Upper lobe of right lung (tissue), 1 donor: ENCODE measurements at regions not wholly inside any gene's neighbourhood (a gene's known extent, or its start where the extent isn't known, plus 50 kb on each side); places are given as distances from the start of the nearest gene placed in this dataset.
"Not testable (repeated sequence)": the region's sequence is repeated elsewhere in the genome, so short reads cannot be mapped to it uniquely, and the experiment has no call there.

ENCODE experiments used
- ATAC-seq: fragments of 200-7000 bp; cut with Tn5 transposase; one replicate; pipeline ENCODE4 v1.9.1; 2020; ENCODE audit warnings: mild to moderate bottlenecking, moderate library complexity
- DNase-seq: peaks from one replicate; pipeline ENCODE4 v3.0.0-alpha.2; 2020
- H3K27ac ChIP-seq: fragments of 200-600 bp; one replicate; pipeline ENCODE4 v1.8.0; 2022
- H3K27me3 ChIP-seq: fragments of 200-600 bp; one replicate; pipeline ENCODE4 v1.8.0; 2022; ENCODE audit warnings: mild to moderate bottlenecking
- H3K36me3 ChIP-seq: fragments of 200-600 bp; one replicate; pipeline ENCODE4 v1.8.0; 2022
- H3K4me1 ChIP-seq: fragments of 200-600 bp; one replicate; pipeline ENCODE4 v1.8.0; 2022
- H3K4me3 ChIP-seq: fragments of 200-600 bp; one replicate; pipeline ENCODE4 v1.8.0; 2022; ENCODE audit warnings: mild to moderate bottlenecking
- H3K9me3 ChIP-seq: fragments of 200-600 bp; one replicate; pipeline ENCODE4 v1.8.0; 2022
- intact Hi-C: fragments of 100-400 bp; cut with DNase I; formaldehyde crosslinking; loops from one replicate; pipeline ENCODE4 v1.11.0; 2022
- TF ChIP-seq, protein P1 (sequence below): fragments of 200-600 bp; IDR thresholded peaks from one replicate; pipeline ENCODE4 v1.8.0; 2022; ENCODE audit warnings: antibody characterized with exemption
- donor health status: DM: no; HTN: yes; CAD: no; lungs with severe emphysema.

GRCh38 chr2:89766141-89766990 lies 1074.9 kb downstream of the RPIA start:
- H3K27ac ChIP-seq, H3K4me1 ChIP-seq, ATAC-seq, H3K9me3 ChIP-seq, H3K4me3 ChIP-seq, H3K36me3 ChIP-seq, intact Hi-C loops: not testable (repeated sequence)
- peak; percentile 64 for DNase-seq
- H3K27me3 ChIP-seq, result peaks cover 27% of the 10 kb centered on the region

DNA sequence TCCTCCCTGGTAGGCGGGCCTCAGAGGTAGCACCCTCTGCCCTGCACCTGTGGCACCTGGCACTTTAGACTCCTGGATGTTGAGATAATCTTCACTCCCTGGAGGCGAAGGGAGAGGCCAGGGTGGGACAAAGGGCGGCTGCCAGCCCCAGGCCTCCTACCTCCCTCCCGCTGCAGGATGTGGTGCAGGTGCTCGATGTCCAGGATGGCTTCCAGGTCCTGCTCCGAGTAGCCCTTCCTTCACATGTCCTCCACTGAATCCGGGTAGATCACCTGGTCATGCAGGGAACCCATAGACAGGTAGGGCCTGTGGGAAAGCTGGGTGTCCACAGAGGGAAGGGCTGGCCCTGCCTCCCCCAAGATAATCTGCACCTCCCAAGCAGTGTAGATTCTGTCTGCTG lies 1075.6 kb downstream of the RPIA start:
- intact Hi-C loops, ATAC-seq, H3K36me3 ChIP-seq, H3K4me3 ChIP-seq, H3K4me1 ChIP-seq, H3K27ac ChIP-seq, H3K9me3 ChIP-seq: not testable (repeated sequence)
- H3K27me3 ChIP-seq, result peaks cover 27% of the 10 kb centered on the region
- peak; percentile 62 for DNase-seq

- no peaks in the 10 kb centered on the region for H3K36me3 ChIP-seq
- no peaks in the 10 kb centered on the region for H3K4me1 ChIP-seq
- DNase-seq, result peak; percentile 64
- TF ChIP-seq, protein P1, sequence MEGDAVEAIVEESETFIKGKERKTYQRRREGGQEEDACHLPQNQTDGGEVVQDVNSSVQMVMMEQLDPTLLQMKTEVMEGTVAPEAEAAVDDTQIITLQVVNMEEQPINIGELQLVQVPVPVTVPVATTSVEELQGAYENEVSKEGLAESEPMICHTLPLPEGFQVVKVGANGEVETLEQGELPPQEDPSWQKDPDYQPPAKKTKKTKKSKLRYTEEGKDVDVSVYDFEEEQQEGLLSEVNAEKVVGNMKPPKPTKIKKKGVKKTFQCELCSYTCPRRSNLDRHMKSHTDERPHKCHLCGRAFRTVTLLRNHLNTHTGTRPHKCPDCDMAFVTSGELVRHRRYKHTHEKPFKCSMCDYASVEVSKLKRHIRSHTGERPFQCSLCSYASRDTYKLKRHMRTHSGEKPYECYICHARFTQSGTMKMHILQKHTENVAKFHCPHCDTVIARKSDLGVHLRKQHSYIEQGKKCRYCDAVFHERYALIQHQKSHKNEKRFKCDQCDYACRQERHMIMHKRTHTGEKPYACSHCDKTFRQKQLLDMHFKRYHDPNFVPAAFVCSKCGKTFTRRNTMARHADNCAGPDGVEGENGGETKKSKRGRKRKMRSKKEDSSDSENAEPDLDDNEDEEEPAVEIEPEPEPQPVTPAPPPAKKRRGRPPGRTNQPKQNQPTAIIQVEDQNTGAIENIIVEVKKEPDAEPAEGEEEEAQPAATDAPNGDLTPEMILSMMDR, result no peak
- H3K27ac ChIP-seq, result no peak overlapping the region
- peaks cover 27% of the 10 kb centered on the region for H3K27me3 ChIP-seq
- intact Hi-C loops, result no loop called here
- H3K4me3 ChIP-seq, result no peak overlapping the region
- ATAC-seq, result no peak
- peaks cover 8% of the 10 kb centered on the region for H3K9me3 ChIP-seq
Measured at GRCh38 chr2:89767572-89768435, 1076.3 kb downstream of the RPIA start.

GRCh38 chr2:89775885-89776284 lies 1084.4 kb downstream of the RPIA start:
- Histone ChIP-seq H3K4me1 (no peaks in the 10 kb centered on the region), H3K27me3 (no peaks in the 10 kb centered on the region), H3K4me3 (no peak overlapping the region), H3K36me3 (no peaks in the 10 kb centered on the region), H3K27ac (no peak overlapping the region), H3K9me3 (peaks cover 74% of the 10 kb centered on the region)
- intact Hi-C loops, result no loop called here
- TF ChIP-seq, protein P1, result no peak
- no peak for DNase-seq
- ATAC-seq, result no peak

GRCh38 chr2:89780318-89780717 lies 1088.8 kb downstream of the RPIA start:
- H3K4me3 ChIP-seq, result no peak overlapping the region
- ATAC-seq (no peak), DNase-seq (no peak)
- no peak overlapping the region for H3K27ac ChIP-seq
- no peaks in the 10 kb centered on the region for H3K4me1 ChIP-seq
- no peaks in the 10 kb centered on the region for H3K27me3 ChIP-seq
- H3K9me3 ChIP-seq, result peaks cover 75% of the 10 kb centered on the region
- intact Hi-C loops, result no loop called here
- TF ChIP-seq, protein P1, result no peak
- H3K36me3 ChIP-seq, result no peaks in the 10 kb centered on the region

GRCh38 chr2:89781962-89782361 lies 1090.5 kb downstream of the RPIA start:
- no peak overlapping the region for H3K27ac ChIP-seq
- peaks cover 65% of the 10 kb centered on the region for H3K9me3 ChIP-seq
- H3K4me3 ChIP-seq, result no peak overlapping the region
- H3K4me1 ChIP-seq, result no peaks in the 10 kb centered on the region
- ATAC-seq (no peak), DNase-seq (no peak)
- intact Hi-C loops, result no loop called here
- no peaks in the 10 kb centered on the region for H3K36me3 ChIP-seq
- TF ChIP-seq, protein P1, result no peak
- H3K27me3 ChIP-seq, result no peaks in the 10 kb centered on the region
